HG03095 (cell line): ENCODE measurements at regions not wholly inside any gene's neighbourhood (a gene's known extent, or its start where the extent isn't known, plus 50 kb on each side); places are given as distances from the start of the nearest gene placed in this dataset.

Source experiments
- ATAC-seq: cut with Tn5 transposase; IDR thresholded peaks from one replicate; pipeline ENCODE4 v1.9.1; 2021; ENCODE audit warnings: moderate library complexity; ENCODE audit not compliant: unreplicated experiment

DNA sequence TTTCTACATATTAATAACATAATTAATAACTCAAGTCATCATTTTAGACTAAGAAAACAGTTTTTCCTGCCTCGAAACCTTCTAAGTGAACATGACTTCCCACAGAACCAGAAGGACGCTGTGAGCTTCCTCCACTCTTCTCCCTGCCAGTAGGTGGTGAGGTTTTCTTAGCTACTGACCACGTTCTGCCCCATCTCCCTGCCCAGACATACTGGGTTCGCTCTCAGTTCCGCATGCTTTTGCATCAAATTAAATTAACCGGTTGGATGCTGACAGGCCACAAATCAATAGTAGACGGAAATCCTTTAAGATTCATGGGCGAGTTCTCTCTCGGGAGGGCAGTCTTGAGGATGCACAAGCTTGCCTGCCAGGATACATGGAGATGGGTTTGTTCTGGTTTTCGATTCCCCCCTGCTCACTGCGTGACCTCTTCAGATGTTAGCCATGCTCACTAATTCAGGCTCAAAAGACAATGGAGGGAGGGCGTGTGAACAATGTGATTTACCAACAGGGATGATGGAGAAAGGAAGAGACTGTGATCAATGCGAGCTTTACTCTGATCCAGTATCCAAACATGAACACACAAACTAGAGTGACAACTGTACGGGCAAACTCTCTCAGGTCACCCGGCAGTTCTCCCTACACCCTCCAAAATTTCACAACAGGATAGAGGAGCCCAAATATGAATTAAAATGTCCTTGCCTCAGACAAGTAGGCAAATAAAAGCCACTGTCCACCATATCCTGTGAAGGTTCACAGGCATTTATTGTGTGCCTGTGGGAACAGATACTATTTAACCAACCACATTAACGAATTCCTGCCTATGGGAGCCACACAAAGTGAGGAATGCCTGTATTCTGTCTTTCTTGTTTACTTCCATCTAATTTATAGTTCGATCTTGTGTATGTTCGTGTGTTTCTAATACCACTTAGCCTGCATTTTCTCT is 375.7 kb downstream of the EIPR1 start:
- ATAC-seq, result peak; percentile 76

DNA sequence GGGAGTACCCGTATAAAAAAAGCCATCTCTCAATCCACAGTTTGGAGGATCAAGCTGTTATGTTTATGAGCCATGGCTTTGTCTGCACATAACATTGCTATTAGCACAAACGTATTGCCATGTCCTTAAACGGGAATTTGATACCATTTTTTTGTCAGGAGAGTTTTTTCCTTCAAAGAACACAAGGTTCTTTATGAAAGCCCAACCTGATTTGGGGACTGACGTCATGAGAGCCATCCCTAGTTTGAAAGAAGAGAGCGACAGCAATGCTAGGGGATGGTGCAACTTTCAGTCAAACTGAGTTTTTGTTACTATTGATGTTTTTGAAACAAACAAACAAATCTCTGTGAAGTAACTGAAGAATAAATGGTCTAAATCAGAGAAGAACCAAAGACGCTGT is 376.6 kb downstream of the EIPR1 start:
- ATAC-seq, result no peak

DNA sequence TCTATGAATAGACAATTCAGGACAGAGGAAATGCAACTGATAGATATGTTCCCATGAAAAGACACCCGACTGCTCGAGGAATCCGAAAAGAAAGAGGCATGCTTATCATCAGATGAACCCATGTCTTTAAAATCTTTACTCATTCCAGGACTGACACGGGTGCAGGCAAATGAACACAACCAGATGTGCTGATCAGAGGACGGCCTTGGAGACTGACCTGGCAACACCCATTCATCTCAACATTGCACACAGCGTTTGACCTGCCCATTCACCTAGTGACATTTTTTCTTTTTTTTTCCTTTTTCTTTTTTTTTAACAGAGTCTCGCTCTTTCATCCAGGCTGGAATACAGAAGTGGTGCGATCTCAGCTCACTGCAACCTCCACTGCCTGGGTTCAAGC is 377.5 kb downstream of the EIPR1 start:
- ATAC-seq, result no peak

DNA sequence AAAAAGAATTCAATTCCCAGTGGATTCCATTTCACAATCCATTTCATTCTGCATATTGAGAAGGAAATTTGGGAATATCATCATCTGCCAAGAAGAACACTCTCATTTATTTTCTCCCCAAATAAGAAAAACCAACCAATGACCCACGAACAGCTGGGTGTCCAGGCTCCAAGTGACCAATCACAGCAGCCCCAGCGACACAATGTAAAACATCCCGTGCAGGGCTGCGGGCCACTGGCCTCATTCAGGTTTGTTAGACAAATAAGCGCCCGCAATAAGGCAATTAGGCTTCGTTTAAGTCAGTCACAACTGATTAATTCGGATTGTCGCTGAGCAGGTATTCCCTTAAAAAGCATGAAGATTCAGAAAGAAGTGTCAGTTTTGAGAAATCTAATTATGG is 378.6 kb downstream of the EIPR1 start:
- no peak for ATAC-seq

DNA sequence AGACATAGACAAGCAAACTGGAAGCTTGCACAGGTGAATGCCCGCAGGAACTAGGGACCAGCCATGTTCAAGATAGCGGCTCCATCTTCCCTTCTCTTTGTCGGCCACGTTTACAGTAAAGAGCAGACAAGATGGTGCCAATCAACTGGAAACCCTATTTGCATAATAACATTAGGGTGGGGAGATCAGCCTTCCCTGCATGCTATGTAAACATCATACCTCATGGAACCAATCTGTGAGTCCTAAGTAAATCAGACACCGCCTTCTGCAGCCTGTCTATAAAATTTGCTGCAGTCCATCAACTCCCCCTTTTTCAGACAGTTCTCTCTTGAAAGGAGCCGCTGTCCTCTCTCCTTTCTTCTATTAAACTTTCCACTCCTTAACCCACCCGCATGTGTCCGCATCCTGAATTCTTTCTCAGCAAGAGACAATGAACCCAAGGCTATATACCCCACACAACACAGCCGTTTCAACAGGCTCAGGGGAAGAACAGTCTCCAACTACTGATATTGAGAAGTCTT is 384.4 kb downstream of the EIPR1 start:
- ATAC-seq, result no peak

DNA sequence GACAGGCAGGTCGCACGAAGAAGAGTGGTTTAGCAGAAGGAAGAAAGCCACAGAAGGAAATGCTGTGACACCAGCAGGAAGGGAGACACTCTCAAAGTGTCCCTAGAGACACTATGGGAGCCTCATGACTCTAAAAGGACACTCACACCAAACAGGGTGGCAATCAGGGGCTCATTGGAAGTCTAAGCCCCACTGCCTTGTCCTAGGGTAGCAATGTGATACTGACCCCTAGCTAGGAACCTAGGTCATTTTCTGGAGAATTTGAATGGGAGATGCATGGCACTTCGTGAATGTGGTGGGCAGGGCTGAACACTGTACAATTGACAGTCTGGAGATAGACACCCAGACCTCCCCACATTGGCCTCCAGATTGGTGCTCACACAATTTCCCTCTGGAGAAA is 385.0 kb downstream of the EIPR1 start:
- no peak for ATAC-seq

DNA sequence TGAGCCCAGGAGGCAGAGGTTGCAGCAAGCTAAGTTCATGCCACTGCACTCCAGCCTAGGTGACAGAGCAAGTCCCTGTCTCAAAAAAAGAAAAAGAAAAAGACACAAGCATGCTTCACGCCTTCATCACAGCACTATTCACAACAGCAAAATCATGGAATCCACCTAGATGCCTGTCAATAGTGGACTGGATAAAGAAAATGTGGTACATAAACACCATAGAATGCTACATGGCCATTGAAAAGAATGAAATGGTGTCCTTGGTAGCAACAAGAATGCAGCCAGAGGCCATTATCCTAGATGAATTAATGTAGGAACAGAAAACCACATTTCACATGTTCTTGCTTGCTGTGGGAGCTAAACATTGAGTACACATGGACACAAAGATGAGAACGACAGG is 392.6 kb downstream of the EIPR1 start:
- ATAC-seq, result no peak

DNA sequence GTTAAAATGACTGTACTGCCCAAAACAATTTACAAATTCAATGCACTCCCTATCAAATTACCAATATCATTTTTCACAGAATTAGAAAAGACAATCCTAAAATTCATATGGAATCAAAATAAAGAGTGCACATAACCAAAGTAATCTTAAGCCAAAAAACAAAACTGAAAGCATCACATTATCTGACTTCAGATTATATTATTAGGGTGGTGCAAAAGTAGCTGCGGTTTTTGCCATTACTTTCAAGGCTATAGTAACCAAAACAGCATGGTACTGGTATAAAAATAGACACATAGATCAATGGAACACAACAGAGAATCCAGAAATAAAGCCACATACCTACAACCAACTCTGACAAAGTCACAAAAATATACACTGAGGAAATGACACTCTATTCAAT is 396.6 kb downstream of the EIPR1 start:
- ATAC-seq, result no peak

DNA sequence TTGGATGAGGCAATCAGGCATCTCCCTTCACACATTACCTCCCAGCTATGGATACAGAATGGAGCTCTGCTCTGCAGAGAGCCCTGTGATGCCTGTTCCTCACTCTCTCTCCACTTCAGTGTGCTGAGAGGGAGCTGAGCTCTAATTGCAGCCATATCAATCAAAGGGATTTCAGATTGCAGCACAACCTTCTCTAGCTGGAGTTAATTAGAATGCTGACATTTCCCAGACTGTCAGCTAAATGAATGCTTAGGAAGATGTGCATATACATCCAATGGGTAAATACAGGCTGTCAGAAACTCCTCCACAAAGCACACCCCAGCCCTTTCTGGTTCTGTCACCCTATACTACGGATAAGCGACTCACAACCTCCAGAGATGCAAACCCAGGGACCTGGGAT is 402.6 kb downstream of the EIPR1 start:
- no peak for ATAC-seq

DNA sequence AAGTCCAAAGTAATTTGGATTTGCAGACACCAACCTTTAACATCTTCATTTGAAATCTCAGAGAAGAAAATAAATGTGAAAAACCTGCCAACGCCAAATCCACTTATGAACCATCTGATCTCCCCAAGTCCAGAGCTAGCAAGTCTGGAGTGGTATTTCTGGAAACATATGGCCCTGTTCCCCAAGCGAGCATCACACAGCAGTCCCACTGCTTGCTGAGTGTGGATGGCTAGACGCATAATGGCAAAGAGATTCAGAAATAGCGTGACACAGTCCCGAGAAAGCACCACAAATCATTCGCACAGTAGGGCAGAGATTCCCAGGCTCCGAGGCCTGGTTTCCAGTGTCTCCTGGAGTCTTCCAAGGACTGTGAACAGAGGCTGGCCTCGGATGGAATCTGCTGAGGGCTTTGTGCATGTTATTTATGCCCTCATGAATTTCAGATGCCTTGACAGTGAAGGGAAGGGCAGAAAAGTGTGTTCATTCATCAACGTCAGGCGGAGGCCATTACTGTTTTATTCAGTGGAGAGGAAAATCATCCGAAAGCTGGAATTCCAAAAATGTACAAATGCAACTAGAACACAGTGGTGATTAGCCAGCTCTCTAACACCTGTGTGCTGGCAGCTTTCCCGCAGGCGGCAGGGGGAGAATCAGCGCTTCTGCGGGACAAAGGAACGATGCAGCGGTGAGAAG is 417.0 kb downstream of the EIPR1 start:
- no peak for ATAC-seq

DNA sequence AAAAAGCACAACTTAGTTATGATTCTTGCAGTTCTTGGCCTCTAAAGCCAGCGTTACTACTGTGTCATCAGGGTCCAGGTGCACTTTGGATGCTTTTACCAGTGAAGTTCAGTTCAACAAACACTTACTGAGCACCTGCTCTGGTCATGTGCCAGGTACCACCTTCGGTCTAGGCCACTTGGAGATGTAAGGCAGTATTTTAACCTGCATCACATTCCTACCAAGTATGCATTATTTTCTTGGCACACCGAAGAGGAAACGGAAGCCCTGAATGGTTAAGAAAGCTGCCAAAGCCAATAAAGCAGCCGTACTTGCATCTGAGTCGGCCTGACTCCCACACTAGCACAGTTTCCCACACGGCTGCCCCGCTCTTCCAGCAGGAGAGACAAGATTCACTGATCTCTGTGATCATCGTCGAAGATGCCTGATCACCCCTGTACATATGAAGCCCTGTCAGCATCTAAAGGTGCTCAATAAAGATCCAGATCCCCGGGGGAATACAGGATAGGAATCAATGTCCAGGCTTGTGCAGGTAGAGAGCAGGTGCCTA is 427.1 kb downstream of the EIPR1 start:
- ATAC-seq, result no peak

DNA sequence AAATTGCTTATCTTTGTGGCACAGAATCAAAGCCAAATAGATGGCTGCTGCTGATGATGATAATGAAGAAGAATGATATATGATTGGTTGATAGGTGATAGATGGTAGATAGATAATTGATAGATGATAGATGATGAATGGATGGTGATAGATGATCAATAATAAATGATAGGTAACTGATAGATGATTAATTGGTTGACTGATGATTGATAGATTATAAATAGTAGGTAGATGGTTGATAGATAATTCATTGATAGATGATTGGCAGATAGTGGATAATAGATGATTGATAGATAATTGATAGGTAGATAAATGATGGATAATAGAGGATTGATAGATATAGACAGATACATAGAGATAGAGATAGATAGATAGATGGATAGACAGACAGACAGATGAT is 430.2 kb downstream of the EIPR1 start:
- ATAC-seq, result no peak

DNA sequence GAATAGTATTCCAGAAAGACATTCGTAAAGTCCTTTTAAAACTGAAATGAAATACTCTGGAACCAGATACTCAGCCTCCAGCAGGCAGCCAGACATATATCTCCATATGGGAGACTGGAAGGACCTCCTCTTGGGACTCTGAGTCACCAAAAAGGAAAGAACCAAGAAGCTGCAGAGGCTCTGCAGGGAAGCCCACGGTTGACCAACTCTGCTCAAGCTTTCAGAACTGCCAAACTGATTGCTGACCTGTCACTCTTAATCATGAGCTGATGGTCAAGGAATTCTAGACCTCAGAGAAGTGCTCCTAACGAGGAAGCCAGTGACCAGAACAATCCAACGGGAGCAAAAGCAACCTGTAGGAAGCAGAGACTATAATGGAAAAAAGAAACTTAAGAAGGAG is 434.7 kb downstream of the EIPR1 start:
- no peak for ATAC-seq

DNA sequence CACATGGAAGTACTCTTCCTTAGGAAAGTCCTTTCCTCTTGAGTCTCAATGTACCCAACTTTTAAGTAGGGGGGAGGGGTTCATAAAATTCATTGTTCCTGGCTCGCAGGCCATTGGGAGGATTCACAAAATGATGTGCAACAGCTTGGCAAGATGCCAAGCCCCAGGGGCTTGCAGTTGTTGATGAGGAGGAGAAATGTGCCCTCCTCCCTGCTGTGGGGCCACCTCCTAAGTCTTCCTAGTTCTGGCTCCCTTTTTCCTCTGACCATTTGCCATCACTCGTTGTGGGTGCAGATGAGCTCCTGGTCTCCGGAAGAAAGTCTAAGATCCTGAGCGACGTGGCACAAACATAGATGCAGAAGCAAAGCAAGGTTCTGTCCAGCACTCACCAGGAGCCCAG is 435.4 kb downstream of the EIPR1 start:
- no peak for ATAC-seq

DNA sequence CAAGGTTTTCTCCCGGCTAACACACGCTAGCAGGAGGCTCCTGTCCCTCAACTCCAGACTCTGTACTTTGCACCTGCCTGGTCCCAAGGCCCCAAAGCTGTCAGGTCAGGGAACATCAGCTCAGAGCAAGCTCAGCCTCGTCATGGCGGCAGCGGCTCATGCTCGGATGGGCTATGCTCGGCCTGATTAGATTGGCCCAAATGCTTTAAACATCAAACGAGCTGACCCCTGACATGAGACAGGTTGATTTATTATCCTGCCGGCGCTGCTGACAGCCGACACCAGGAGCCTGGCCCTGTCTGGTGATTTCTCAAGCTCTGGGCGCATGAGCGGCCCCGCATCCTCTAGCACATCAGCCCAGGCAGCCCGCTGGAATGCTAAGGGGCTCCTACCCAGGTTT is 436.4 kb downstream of the EIPR1 start:
- no peak for ATAC-seq

DNA sequence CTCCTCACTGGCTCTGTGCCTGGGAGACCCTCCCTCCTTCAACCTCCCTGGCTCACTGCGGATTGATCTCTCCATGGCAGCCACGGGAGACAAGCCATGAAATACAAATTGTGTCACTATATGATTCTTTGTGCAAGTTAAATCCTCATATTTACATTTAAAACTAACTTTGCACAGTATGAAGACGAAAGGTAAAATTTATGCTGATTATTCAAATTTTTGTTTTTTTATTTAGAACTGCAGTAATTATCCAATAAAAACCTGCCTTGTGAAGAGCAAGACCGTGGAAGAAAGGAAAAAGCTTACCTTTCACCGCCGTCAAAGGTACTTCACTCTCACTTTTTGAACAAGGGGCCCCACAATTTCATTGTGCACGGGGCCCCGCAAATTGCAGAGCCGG is 436.9 kb downstream of the EIPR1 start:
- ATAC-seq, result no peak

DNA sequence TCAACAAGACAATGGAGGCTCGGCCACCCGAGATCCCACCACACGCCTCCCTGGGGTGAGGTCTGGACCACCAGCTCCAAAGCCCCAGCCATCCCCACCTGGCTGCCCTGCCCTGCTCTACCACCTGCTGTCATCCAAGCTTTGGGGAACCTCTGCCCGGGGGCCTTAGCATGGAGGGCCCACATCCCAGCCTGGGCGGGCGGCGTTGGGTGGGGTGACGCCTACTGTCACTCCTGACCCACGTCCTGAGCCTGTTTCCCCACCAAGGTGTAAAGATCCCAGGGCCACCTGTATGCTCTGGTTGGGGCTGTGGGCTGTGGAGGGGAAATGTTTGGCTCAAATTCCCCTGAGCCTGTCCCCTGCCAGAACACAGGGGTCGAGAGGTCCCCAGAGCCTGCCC is 437.6 kb downstream of the EIPR1 start:
- no peak for ATAC-seq

DNA sequence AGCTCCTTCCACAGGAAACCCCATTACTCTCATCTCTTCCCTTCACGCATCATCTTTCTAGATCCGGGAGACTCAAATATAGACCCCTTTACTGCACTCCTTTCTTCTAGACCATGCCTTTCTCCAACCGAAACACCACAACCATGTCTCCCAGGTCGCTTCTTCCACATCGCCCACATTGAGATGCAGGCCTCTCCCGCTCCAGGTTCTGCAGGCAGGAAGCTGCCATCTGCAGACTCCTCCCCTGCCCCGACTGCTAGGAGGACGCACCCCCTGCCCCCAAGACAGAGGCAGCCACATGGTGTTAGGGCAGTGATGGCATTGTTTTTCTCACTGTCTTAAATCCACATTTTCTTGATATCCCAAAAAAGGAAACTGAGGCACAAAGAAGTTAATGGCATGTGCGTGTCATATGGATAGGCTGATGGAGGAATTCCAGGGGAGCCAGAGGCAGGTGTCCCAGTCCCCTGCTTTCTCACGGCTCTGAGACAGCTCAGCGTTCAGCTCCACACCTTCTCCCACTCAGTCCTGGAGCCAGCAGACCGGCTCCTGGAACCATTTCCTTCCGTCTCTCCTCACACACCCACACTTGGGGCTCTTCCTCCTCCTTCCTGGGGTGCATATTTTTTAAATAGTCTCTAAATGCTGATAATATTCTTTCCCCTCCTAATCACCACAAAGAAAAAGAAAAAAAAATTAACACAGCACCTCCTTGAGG is 438.4 kb downstream of the EIPR1 start:
- ATAC-seq, result no peak

DNA sequence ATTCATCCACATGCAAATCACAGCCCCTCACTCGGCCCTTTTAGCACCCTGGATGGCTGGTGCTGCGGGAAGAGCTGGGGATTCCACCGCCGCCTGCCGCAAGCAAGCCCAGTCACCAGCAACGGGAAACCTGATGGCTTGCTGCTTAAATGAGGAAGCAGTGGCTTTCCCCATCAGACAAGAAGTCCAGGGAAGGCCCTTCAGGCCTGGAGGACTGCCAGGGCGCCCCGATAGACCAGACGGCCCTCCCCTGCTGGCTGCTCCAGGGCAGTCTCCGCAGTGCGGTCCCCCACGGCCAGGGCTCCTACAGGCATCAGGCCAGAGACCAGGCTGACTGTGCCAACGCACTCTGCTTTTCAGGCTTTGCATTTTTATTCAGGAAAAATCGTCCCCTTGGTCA is 439.1 kb downstream of the EIPR1 start:
- ATAC-seq, result no peak

DNA sequence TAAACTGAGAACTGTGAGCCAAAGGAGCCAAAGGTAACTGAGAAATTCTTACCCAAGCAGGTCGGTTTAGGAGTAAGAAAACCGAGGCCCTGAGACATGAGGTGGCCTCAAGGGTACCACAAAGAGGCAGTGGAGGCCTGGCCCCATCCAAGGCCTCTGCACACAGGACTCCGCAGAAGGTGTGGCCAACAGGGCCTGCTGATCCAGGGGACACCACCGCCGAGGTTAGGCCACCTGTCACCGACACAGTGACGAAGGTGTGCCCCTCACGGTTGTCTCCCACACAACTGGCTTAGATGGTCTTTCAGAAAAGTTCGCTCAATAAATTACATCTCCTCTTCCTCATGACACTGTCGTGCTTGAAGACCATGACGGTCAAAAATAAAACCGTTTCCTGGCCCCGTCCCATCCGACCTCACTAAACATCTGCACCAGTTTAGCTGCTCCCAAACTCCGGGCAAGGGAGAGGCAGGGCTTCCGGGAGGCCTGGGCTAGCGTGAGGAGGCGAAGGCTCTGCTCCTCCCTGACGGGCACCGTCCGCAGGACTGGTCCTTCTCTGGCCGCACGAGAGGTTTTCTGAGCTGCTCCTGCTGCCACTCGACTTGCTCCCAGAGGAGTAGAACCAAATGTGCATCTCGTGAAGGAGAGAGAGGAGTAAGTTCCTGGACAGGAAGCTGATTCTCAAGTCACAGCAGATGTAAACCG is 442.0 kb downstream of the EIPR1 start:
- no peak for ATAC-seq

DNA sequence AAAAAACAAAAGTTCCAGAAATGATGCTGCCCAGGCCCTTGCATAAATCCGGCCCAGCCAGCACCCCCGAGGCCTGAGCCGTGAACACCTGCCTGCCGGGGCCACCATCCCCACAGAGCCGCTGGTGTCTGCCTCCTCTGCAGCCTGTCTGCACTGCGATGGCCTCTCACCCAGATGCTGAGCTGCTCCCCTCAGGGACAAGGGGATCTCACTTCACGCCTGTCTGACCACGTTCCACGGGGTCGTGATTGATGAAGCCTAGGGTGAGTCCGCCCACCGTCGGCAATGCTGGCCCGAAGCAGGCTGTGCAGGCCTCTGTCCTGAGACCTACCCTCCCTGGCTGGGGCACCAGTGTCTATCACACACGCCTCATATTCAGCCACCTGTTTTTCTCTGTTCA is 444.2 kb downstream of the EIPR1 start:
- ATAC-seq, result no peak
